SU-DHL-6 (cell line): ENCODE measurements at regions not wholly inside any gene's neighbourhood (a gene's known extent, or its start where the extent isn't known, plus 50 kb on each side); places are given as distances from the start of the nearest gene placed in this dataset.

Experiments
- CTCF ChIP-seq: fragments of 200-600 bp; sonication (generic); IDR thresholded peaks from one replicate; pipeline ENCODE4 v1.5.1; 2017; ENCODE audit warnings: antibody characterized with exemption, mild to moderate bottlenecking, low read length, moderate library complexity; ENCODE audit not compliant: insufficient read depth, poor library complexity, severe bottlenecking
- EZH2phosphoT487 ChIP-seq: fragments of 200-600 bp; sonication (generic), shearing (Covaris generic); conservative IDR thresholded peaks from 2 replicates; pipeline ENCODE4 v1.6.1; 2018; ENCODE audit warnings: mild to moderate bottlenecking, antibody characterized with exemption, low read length, moderate library complexity, mixed read lengths

GRCh38 chr16:63239065-63239570 is 1202.9 kb upstream of the CDH8 start:
- TF ChIP-seq CTCF = no peak
- no peak for TF ChIP-seq EZH2phosphoT487
